DMS79 (cell line): ENCODE measurements at regions not wholly inside any gene's neighbourhood (a gene's known extent, or its start where the extent isn't known, plus 50 kb on each side); places are given as distances from the start of the nearest gene placed in this dataset.
"Not testable (repeated sequence)": the region's sequence is repeated elsewhere in the genome, so short reads cannot be mapped to it uniquely, and the experiment has no call there.

Experiments
- DNase-seq: peaks from one replicate; lab custom pipeline; 2025; lab: John Stamatoyannopoulos, UW

DNA sequence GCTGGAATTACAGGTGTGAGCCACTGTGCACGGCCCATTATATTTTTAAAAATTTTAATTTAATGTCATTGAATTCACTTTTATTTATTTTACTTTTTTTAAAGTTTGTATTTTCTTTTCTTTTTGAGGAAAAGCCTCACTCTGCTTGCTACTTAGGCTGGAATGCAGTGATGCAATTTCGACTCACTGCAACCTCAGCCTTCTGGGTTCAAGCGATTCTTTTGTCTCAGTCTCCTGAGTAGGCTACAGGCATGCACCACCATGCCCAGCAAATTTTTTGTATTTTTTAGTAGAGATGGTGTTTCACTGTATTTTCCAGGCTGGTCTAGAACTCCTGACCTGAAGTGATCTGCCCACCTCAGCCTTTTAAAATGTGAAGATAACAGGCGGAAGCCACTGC, 277.5 kb upstream of the HSFY2 start:
- no peak for DNase-seq

DNA sequence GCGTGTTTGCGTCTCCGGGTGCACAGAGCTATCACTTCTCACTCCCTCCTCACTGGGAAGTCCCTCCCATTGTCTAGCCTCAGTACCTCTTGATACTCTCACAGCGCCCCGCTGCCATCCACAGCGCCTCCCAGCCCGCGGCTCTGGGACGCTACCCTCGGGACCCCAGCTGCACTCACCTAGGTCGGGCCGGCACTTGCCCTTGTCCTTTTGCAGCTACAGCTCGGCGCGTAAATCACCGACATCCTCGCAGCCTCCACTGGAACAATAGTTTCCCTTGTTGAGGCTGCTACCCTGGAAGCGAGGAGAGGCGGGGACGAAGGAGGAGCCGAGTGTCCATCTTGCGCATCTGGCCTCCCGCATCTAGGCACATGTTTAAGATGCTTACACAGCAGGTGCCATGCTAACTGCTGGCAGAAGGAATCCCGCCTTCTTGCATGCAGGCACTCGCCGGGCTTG, 269.5 kb upstream of the HSFY2 start:
- DNase-seq = no peak

DNA sequence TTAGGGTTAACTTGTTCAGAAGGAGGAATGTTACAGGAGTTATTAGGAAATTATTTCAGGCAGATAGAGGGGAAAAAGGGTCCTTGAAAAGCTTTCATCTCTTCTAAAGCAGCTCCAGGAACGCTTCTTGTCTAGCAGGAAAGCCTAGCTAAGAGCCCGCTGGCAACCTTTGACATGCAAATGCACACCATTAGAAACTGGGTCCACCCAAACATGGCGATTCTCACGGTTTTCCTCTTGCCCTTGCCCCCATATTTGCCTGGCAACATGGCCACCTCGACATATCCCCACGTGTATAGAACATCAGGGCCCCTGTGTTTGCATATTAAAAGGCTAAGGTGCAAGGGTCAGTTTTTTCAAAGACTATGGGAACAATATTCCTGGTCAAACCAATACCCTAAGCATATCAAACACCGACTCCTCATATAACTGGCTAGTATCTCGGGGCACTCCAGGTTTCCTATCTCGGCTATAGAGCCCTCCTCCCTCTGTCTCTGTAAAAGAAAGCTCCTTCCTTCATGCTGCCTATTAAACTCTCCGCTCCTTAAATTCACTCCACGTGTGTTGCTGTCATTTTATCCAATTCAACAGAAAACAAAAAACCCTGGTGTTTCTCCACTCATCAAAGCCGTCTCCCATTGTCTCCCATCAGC, 268.9 kb upstream of the HSFY2 start:
- DNase-seq = no peak

DNA sequence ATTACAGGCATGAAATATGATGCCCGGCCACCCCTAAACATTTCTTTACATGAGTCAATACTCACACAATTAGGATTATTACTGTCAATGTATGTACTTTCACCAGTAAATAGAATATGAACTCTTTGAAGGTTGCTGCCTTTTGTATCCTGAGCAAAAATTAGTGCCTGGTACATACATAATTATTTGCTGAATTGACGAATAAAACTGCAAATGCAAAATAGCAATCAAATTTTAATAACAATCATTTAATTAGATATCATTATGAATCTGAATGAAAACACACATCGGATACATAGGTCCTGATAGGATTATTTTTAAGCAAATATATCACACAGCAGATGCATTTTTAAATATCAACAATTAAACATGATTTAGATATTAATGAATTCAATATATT, 253.1 kb upstream of the HSFY2 start:
- DNase-seq = no peak

DNA sequence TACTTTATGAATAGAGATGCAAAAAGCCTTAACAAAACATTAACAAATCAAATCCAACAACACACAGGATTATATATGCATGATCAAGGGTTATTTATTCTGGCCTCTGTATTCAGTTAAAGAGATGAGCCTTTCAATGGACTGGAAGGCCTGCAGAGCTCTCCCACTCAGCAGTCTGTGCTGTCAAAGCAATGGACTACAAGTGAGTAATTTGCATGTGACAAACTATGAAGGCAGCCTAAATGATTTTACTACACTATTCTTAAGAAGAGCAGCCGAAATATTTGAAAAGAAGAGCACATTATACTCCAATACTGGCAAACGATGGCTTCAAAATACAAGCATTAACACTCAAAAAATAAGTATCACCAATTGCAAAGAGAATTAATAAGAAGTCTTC, 250.4 kb upstream of the HSFY2 start:
- no peak for DNase-seq

DNA sequence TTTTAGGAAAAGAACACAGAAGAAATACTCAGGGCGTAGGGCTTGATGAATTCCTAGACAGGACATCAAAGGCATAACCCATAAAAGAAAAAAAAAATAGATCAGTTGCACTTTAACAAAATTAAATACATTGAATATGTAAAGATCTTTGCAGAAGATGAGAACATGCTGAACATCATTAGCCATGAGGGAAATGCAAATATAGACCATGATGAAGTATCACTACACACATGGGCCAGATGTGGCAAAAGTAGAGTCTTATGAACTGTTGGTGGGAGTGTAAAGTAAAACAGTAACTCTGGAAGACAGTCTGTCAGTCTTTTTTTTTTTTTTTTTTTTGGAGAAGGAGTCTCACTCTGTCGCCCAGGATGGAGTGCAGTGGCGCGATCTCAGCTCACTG, 246.7 kb upstream of the HSFY2 start:
- no peak for DNase-seq

DNA sequence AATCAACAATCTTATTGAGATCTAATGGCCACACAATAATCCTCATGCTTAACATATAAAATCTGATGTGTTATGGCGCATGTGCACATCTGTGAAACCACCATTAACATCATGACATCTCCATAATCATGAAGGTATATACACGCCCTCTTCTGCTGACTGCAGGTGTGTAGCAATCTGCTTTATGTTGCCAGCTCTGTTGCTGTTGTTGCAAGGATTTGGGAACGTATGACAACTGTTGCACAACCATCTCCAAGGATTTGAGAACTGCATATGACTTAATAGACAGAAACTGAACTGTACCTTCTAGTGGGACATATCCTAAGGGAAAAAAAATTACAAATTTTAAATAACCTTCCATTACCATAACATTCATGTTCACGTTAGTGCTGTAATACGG, 243.5 kb upstream of the HSFY2 start:
- no peak for DNase-seq

DNA sequence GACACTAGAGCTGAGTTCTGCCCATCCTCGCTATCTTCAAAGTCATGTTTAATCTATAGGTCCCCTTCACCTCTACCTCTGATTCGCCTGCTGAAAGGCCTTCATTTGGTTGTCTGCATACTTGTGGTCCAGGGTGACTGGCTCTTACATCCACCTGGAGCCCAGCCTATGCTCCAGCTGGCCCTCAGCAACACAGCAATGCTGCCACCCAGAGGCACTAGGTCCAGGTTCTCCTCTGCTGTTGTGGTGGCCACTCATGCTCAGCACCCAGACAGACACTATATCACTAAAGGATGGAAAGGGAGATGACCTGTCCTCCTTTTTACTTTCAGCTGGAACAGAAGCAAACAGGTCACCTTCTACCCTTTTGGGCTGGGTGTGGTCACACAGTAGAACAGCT, 242.3 kb upstream of the HSFY2 start:
- DNase-seq = no peak

DNA sequence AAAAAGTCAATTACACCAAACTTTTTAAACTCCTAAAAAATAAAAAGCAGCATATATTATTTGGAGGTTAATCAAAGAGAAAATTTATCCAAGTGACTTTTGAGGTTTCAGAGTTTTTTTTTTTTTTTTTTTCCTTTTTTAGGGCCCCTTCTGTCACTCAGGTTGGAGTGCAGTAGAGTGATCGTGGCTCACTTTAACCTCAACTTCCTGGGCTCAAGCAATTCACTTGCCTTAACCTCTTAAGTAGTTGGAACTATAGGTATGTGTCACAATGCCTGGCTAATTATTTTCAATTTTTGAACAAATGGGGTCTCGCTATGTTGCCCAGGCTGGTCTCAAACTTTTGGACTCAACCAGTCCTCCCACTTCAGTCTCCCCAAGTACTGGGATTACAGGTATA, 241.7 kb upstream of the HSFY2 start:
- DNase-seq = no peak

DNA sequence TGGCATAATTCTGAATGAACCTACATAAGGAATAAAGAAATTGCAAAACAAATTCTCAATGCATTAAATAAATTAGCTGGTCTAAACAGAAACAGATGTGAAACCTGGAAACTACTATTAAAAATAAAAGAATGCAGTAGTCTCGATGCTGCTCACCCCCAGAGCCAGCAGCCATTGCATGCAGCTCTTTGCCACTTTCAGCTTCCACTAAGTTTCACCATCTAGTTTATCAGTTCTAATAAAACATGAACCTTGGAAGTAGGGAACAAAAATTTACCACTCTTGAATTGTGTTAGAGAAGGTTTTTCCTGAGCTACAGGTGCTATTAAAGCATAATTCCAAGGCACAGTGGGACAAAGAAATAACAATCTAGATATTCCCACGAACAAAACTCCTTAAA, 239.4 kb upstream of the HSFY2 start:
- DNase-seq = no peak

DNA sequence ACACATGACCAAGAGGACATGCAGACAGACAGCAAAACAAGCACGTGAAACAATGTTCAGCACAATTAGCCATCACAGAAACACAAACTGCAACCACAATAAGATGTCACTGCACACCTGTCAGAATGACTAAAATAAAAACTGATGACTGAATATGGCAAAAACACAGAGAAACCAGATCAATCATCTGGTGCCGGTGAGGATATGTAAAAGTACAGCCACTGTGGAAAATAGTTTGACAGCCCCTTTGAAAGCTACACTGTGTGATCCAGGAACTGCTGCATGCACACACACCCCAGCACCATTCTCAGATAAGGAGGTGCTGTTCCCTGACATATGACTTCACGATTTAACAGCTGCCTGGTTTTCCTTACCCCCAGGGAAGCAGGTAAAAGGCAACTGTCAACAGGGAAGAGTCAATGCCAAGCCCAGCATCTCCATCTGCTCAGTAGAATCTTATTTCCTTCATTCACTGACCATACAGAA, 238.1 kb upstream of the HSFY2 start:
- DNase-seq = no peak

DNA sequence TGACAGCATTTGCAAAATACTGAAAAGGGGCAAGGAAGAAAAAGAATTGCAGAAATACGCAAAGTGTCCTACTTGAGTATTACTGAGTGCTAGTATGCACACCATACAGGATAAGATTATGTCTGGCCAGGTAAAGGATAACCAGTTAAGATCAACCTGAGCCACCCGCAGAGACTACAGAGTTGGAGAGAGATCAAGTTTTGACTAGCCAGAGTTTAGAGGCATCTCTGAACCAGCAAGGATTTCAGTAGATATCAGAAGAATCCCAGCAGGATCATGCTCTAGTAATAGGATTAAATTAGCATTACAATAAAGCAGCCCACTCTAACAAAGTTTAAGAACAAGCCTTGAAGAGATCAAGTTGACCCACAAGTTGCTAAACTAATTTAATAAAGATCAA, 232.7 kb upstream of the HSFY2 start:
- DNase-seq = no peak

DNA sequence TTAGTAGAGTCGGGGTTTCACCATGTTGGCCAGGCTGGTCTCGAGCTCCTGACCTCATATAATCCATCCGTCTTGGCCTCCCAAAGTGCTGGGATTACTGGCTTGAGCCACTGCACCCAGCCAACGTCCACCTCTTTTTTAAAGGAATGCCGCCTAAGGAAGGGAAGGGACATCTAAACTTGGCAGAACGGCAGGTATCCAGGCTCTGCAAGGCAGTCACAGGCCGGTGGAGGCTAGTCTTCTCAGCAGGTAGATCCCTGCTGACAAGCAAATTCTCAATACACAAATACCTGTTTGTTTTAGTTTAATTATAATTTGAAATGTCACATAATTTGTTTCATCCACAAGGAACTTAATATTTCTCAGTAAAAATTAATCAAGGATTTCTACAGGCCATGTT, 232.0 kb upstream of the HSFY2 start:
- no peak for DNase-seq

DNA sequence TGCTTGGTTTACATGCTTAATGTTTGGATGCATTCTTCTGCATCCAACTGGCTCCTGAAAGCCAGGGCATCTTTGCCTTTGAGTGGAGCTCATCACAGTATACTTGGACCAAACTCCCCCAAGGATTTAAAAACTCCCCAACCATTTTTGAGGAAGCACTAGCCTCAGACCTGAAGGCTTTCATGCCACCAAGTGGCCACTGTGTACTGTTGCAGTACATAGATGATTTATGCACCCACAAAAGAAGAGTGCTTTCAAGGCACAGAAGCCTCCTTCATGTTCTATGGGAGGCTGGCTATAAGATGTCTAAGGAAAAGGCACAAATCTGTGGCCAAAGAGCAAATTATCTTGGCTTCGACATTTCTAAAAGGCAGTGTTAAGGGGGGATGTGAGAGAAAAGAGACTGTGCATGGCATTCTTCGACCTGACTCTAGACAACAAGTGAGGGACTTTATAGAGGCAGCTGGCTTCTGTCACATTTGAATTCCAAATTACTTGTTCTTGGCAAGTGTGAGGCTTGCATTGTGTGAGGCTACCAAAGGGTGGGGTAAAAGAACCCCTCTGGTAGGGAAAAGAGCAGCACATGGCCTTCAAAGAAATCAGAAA, 224.2 kb upstream of the HSFY2 start:
- no peak for DNase-seq

DNA sequence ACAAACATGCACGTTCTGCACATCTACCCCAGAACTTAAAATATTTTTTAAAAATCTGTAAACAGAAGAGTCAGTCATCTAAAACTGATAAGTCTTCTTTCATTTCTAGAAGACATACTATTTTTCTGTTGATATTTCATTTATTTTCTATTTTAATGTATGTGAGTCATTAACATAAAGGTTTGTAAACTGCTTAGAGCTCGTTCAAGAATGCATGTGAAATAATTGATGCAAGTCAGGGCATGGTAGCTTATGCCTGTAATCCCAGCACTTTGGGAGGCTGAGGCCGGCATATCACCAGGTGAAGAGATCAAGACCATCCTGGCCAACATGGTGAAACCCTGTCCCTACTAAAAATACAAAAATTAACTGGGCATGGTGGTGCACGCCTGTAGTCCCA, 219.9 kb upstream of the HSFY2 start:
- no peak for DNase-seq

DNA sequence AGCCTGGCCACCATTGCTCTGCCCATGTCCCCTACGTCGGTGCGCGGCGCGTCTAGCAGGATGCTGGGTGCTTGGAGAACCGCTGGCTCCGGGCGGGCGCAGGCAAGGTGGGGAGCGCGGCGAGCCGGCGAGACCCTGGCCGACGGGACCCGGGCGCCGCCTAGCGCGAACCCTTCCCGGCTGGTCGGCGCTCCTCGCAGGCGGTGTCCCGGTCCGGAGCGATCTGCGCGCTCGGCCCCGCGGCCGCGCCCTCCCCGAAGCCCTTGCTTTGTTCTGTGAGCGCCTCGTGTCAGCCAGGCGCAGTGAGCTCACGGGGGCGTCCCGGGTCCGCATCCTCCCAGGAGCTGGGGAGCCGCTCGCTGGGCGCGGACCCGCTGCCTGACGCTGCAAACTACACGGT, 219.1 kb upstream of the HSFY2 start:
- not testable (repeated sequence) for DNase-seq

DNA sequence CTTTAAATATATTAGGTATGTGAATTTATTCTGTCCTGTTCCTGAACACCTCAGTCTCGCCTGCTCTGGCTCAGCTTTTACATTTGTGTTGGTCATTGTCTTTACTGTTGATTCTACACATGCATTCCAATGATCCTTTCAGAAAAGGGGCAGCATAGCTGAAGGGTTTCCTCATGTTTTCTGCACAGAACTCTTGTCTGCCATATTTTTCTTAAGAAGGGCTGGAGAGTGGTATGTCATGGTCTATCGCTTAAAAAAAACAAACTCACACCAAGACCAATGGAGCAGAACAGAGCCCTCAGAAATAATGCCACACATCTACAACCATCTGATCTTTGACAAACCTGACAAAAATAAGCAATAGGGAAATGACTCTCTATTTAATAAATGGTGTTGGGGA, 215.8 kb upstream of the HSFY2 start:
- no peak for DNase-seq

DNA sequence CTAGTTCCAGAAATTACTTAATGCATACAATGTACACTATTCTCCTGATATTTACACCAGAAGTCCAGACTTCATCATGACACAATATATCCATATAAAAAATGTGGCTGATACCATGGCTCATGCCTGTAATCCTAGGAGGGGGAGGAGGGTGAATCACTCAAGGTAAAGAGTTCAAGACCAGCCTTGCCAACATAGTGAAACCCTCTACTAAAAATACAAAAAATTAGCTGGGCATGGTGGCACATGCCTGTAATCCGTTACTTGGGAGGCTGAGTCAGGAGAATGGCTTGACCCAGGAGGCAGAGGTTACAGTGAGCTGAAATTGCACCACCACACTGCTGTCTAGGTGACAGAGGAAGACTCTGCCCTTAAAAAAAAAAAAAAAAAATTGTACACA, 192.5 kb upstream of the HSFY2 start:
- no peak for DNase-seq

DNA sequence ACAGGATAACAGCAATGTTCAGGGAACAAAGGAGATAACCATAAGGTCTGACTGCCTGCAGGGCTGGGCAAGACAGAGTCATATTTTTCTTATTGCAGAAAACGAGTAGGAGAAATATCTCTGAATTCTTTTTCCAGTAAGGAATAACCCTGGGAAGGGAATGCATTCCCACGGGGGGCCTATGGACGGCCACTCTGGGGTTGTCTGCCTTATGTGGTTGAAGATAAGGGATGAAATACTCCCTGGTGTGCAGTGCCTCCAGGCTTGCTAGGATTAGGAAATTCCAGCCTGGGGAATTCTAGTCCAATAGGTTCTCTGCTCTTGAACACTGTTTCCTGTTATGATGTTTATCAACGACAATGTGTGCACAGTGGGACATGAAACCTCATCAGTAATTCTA, 185.3 kb upstream of the HSFY2 start:
- no peak for DNase-seq

DNA sequence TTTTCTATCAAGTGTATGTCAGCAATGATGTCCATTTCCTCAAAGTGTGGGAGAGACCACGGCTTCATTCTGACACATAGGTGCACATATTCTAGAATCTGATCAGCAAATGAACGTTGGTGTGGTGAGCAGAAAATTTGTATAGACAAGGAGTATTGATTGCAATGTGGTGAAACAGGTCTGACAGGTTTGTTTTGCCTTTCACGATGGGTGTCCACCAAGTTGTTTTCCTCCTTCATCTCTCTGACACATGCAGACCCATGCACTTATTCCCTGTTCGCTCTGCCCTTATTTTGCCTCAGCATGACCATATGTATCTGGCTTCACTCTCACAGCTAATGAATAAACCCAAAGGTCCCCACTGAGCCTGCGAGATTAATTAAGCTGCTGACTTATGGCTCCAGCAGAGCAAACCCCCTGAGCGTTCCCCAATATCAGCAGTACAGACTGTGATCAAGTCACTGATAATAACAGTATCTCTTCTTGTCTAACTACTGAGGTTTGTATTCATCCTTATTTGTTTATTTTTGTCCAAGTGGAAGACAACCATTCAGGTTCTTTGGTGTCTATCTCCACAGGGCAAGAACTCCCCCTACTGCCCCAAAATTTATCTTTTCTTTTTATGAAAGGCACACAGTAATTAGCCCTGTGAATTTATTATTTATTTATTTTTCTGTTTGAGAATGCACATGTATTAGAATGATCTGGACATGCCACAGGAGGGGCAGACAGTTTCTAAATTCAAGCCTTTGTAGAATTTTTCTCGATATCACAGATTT, 178.3 kb upstream of the HSFY2 start:
- DNase-seq = peak; percentile 0

DNA sequence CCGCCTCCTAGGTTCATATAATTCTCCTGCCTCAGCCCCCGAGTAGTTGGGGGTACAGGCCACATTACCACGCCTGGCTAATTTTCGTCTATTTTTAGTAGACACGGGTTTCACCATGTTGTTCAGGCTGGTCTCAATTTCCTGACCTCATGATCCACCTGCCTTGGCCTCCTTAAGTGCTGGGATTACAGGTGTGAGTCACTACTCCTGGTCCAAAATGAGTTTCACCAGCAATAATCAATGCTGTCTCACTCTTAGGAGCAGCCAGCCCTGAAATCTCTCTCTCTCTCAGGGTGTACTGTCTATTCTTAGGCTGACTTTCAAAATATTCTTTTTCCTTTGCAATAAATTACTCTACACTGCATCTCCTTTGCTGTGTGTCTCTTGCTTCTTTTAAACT, 177.5 kb upstream of the HSFY2 start:
- DNase-seq = no peak

DNA sequence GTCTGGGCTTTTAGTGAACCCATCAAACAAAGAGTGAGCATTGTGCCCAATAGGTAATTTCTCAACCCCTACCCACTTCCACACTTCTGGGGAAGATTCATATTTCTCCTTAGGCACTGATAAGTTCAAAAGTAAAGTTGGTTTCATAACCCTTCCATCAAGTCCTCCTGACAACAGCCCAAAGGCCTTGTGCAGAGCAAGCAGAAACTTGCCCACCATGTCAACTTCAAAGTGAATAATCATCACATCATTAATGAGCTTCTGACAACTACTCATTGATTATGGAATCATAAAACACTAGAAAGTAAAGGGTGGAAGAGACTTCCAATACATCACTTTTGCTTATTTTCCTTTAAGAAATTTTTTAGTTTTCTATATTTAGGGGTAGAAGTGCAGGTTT, 163.3 kb upstream of the HSFY2 start:
- DNase-seq = no peak

DNA sequence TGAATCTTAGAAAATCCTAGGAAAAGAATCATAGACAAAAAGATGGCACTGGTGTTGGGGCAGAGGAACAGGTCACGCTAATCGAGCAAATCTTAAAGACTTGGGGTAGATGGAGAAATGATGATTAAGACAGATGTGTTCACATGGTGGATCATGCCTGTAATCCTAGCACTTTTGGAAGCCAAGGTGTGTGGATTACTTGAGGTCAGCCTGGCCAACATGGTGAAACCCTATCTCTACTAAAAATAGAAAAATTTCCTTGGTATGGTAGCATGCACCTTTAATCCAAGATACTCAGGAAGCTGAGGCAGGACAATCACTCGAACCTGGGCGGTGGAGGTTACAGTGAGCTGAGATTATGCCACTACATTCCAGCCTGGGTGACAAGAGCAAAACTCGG, 145.7 kb upstream of the HSFY2 start:
- DNase-seq = no peak
